ENCODE measurements at regions not wholly inside any gene's neighbourhood (a gene's known extent, or its start where the extent isn't known, plus 50 kb on each side); places are given as distances from the start of the nearest gene placed in this dataset.

GRCh38 chr2:62372824-62373223 lies 133.2 kb downstream of the TMEM17 start:
- TF ChIP-seq POLR2AphosphoS5 (IDR thresholded peaks at IDR 0.05) = no peak
- TF ChIP-seq CTCF (IDR thresholded peaks at IDR 0.05; ENCODE audit: poor library complexity, severe bottlenecking) = no peak
- TF ChIP-seq TAF1 (IDR thresholded peaks at IDR 0.05; ENCODE audit: low read depth) = no peak
- no peak for TF ChIP-seq MXI1 (conservative IDR thresholded peaks at IDR 0.05; ENCODE audit: poor library complexity, severe bottlenecking)
- no peak for TF ChIP-seq EZH2 (IDR thresholded peaks at IDR 0.05; ENCODE audit: borderline replicate concordance, insufficient read depth, low read length, poor library complexity, severe bottlenecking)
- no peak for TF ChIP-seq RAD21 (conservative IDR thresholded peaks at IDR 0.05)
- no peak for TF ChIP-seq REST (IDR thresholded peaks at IDR 0.05; ENCODE audit: borderline replicate concordance)
- TF ChIP-seq EP300 (conservative IDR thresholded peaks at IDR 0.05; ENCODE audit: poor library complexity, severe bottlenecking) = no peak
